ENCODE measurements at regions not wholly inside any gene's neighbourhood (a gene's known extent, or its start where the extent isn't known, plus 50 kb on each side); places are given as distances from the start of the nearest gene placed in this dataset.

DNA sequence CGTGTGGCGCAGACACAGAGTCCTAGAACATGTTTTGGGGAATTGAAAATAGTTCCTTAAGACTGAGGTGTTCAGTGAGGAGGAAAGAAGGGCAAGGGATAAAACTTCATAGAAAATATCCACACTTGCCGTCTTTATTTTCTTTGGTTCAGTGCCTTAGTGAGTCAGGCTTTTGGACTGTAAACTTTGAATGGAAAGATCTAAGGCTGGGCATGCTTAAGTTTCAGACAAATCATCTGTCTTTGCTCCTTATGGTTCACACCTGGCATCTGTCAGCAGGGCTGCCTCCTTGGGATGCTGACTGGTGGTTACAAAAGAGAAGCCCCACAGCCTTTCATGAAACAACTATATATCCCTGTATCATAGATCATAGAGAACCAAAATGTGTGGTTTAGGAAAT lies 136.3 kb upstream of the PRICKLE1 start:
- H4K20me1 ChIP-seq (replicated peaks; ENCODE audit: control insufficient read depth, extremely low read depth, insufficient read depth, low read length), result no peaks in the 10 kb centered on the region
- H3K9me3 ChIP-seq (replicated peaks; ENCODE audit: control insufficient read depth, insufficient read depth, low read length), result no peaks in the 10 kb centered on the region
- H3K4me3 ChIP-seq (replicated peaks in 1 of 3; ENCODE audit: insufficient read depth in 1 of 3, low read depth in 1 of 3, low read length in 3 of 3), result no peak overlapping the region
- no peak overlapping the region for H2AFZ ChIP-seq (ENCODE audit: low read depth, low read length)
- H3K27me3 ChIP-seq (ENCODE audit: control insufficient read depth in 2 of 2, insufficient read depth in 2 of 2, low read length in 2 of 2), result no peaks in the 10 kb centered on the region
- H3K79me2 ChIP-seq (ENCODE audit: control insufficient read depth, insufficient read depth, low read length), result no peaks in the 10 kb centered on the region
- H3K9ac ChIP-seq (replicated peaks; ENCODE audit: extremely low read depth, insufficient read depth, low read length), result no peak overlapping the region
- no peak overlapping the region for H3K4me2 ChIP-seq (ENCODE audit: insufficient read depth, low read length)
- POLR2A ChIA-PET, result no interaction called here
- intact Hi-C loops (cut with micrococcal nuclease), result loop anchor here (5.0 kb wide), 2 partner anchors 134 to 244 kb away; no protein-coding TSS in a partner anchor
- TF ChIP-seq, protein P1, sequence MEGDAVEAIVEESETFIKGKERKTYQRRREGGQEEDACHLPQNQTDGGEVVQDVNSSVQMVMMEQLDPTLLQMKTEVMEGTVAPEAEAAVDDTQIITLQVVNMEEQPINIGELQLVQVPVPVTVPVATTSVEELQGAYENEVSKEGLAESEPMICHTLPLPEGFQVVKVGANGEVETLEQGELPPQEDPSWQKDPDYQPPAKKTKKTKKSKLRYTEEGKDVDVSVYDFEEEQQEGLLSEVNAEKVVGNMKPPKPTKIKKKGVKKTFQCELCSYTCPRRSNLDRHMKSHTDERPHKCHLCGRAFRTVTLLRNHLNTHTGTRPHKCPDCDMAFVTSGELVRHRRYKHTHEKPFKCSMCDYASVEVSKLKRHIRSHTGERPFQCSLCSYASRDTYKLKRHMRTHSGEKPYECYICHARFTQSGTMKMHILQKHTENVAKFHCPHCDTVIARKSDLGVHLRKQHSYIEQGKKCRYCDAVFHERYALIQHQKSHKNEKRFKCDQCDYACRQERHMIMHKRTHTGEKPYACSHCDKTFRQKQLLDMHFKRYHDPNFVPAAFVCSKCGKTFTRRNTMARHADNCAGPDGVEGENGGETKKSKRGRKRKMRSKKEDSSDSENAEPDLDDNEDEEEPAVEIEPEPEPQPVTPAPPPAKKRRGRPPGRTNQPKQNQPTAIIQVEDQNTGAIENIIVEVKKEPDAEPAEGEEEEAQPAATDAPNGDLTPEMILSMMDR (IDR thresholded peaks at IDR 0.05; ENCODE audit: extremely low read depth in 1 of 2, insufficient read depth in 1 of 2, low read depth in 1 of 2, low read length in 2 of 2), result no peak
- peak; percentile 55 for TF ChIP-seq FOS (IDR thresholded peaks at IDR 0.05; ENCODE audit: borderline replicate concordance, insufficient read depth, low read length)
- FAIRE-seq (no peak), DNase-seq (ENCODE audit: low read depth, low spot score) (peak; percentile 64)
- CTCF ChIA-PET, result no interaction called here
- dilution Hi-C loops (cut with MboI; ENCODE audit: extremely low pct_ligation_motif_present, low sequenced_read_pairs), result no loop called here
- BruUV-seq (replicated peaks), result no TSS peak
- H3K27ac ChIP-seq (ENCODE audit: insufficient read depth, low read depth, low read length), result no peak overlapping the region
- no peaks in the 10 kb centered on the region for H3K36me3 ChIP-seq (ENCODE audit: control insufficient read depth in 2 of 2, extremely low read depth in 1 of 2, insufficient read depth in 2 of 2, low read length in 2 of 2)
- peaks cover 6% of the 10 kb centered on the region for H3K4me1 ChIP-seq (ENCODE audit: control insufficient read depth, extremely low read depth, insufficient read depth, low read length)
- no peaks in the 10 kb centered on the region for H3K9me1 ChIP-seq (replicated peaks; ENCODE audit: control insufficient read depth, extremely low read depth, insufficient read depth, low read length)

DNA sequence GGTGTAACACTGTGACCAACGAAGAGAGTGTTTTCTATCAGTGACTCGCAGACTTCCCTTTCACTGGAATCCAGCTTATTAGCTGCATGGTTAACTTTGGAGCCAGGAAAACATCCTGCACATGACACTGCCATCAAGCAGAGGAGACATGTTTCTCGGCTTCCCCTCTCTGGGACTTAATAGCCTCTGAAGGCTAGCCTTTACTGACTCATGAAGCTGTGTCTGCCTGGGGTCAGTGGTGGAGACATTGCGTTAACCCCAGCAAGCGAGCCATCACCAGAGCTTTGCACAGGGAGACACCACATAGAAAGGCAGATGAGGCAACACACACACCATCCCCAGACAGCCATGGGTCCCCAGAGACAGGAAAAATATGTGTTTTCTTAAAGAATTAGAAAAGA lies 126.9 kb upstream of the PRICKLE1 start:
- H3K27me3 ChIP-seq (ENCODE audit: control insufficient read depth in 2 of 2, insufficient read depth in 2 of 2, low read length in 2 of 2), result no peaks in the 10 kb centered on the region
- FAIRE-seq (no peak), DNase-seq (ENCODE audit: low read depth, low spot score) (peak; percentile 89)
- H3K9me3 ChIP-seq (replicated peaks; ENCODE audit: control insufficient read depth, insufficient read depth, low read length), result no peaks in the 10 kb centered on the region
- no peak overlapping the region for H3K4me2 ChIP-seq (ENCODE audit: insufficient read depth, low read length)
- ChIA-PET CTCF (interaction anchor here (0.7 to 1.0 kb wide), 3 partner anchors 25 to 74 kb away, joined by 3 to 5 read pairs (median 3); no protein-coding TSS in a partner anchor), POLR2A (no interaction called here)
- no peak overlapping the region for H3K27ac ChIP-seq (ENCODE audit: insufficient read depth, low read depth, low read length)
- no peak overlapping the region for H3K4me3 ChIP-seq (replicated peaks in 1 of 3; ENCODE audit: insufficient read depth in 1 of 3, low read depth in 1 of 3, low read length in 3 of 3)
- H3K4me1 ChIP-seq (ENCODE audit: control insufficient read depth, extremely low read depth, insufficient read depth, low read length), result no peaks in the 10 kb centered on the region
- BruUV-seq (replicated peaks), result no TSS peak
- H2AFZ ChIP-seq (ENCODE audit: low read depth, low read length), result peak overlapping the region; percentile 42
- H3K36me3 ChIP-seq (ENCODE audit: control insufficient read depth in 2 of 2, extremely low read depth in 1 of 2, insufficient read depth in 2 of 2, low read length in 2 of 2), result no peaks in the 10 kb centered on the region
- no peak overlapping the region for H3K9ac ChIP-seq (replicated peaks; ENCODE audit: extremely low read depth, insufficient read depth, low read length)
- dilution Hi-C loops (cut with MboI; ENCODE audit: extremely low pct_ligation_motif_present, low sequenced_read_pairs) (no loop called here), intact Hi-C loops (cut with micrococcal nuclease) (no loop called here)
- no peaks in the 10 kb centered on the region for H3K9me1 ChIP-seq (replicated peaks; ENCODE audit: control insufficient read depth, extremely low read depth, insufficient read depth, low read length)
- TF ChIP-seq GATA2 (IDR thresholded peaks at IDR 0.05; ENCODE audit: insufficient read depth, insufficient read length, low read depth, low read length), result no peak
- TF ChIP-seq, protein P1 (IDR thresholded peaks at IDR 0.05; ENCODE audit: extremely low read depth in 1 of 2, insufficient read depth in 1 of 2, low read depth in 1 of 2, low read length in 2 of 2), result no peak
- no peak for TF ChIP-seq FOS (IDR thresholded peaks at IDR 0.05; ENCODE audit: borderline replicate concordance, insufficient read depth, low read length)
- TF ChIP-seq POLR2AphosphoS5 (IDR thresholded peaks at IDR 0.05; ENCODE audit: insufficient read depth, low read depth, low read length), result no peak
- TF ChIP-seq POLR2A (IDR thresholded peaks at IDR 0.05; ENCODE audit: low read depth, low read length), result no peak
- no peak for TF ChIP-seq JUN (IDR thresholded peaks at IDR 0.05; ENCODE audit: borderline replicate concordance, insufficient read depth, insufficient read length, low read depth)
- no peak for TF ChIP-seq MYC (IDR thresholded peaks at IDR 0.05; ENCODE audit: low read depth, low read length)
- no peak for TF ChIP-seq EZH2 (IDR thresholded peaks at IDR 0.05; ENCODE audit: borderline replicate concordance, low read depth, low read length, severe bottlenecking)
- H4K20me1 ChIP-seq (replicated peaks; ENCODE audit: control insufficient read depth, extremely low read depth, insufficient read depth, low read length), result no peaks in the 10 kb centered on the region
- no peaks in the 10 kb centered on the region for H3K79me2 ChIP-seq (ENCODE audit: control insufficient read depth, insufficient read depth, low read length)

Data from endothelial cell of umbilical vein (primary cell).